HG02852 (cell line): ENCODE measurements at regions not wholly inside any gene's neighbourhood (a gene's known extent, or its start where the extent isn't known, plus 50 kb on each side); places are given as distances from the start of the nearest gene placed in this dataset.
"Not testable (repeated sequence)": the region's sequence is repeated elsewhere in the genome, so short reads cannot be mapped to it uniquely, and the experiment has no call there.

Source experiments
- ATAC-seq: cut with Tn5 transposase; IDR thresholded peaks from one replicate; pipeline ENCODE4 v1.9.1; 2021; ENCODE audit warnings: mild to moderate bottlenecking, moderate library complexity; ENCODE audit not compliant: unreplicated experiment

DNA sequence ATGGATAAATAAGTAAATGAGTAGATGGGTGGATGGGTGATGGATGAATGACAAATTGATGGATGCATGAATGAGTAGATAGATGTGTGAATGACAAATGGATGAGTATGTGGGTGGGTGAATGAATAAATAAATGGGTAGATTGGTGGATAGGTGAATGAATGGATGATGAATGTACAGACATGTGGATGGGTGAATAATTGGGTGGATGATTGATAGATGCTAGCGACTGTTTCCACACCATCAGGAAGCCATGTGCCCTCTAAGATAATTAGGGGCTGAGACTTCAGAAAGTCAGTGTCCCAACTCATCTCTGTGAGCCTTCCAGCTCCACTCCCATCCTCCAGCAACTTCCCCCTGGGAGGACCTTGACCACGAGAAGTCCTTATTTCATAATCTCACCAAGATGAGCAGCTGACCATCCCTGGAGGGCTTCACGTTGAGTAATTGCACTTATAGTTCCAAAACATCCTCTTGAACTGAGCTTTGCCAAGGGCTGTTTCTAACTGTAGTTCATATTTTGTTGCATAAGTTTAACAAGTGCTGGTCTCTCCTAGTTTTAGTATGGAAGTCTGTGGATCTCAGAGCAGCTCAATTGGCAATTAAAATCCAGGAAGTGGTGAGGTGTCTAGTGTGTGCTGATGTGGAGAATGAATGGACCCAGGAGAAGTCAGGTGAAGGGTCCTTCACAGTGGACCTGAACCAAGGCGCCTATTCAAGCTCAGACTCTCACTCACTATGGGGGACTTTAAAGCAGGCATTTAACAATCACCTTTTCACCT is 295.7 kb downstream of the ADGRD1 start:
- ATAC-seq = no peak

DNA sequence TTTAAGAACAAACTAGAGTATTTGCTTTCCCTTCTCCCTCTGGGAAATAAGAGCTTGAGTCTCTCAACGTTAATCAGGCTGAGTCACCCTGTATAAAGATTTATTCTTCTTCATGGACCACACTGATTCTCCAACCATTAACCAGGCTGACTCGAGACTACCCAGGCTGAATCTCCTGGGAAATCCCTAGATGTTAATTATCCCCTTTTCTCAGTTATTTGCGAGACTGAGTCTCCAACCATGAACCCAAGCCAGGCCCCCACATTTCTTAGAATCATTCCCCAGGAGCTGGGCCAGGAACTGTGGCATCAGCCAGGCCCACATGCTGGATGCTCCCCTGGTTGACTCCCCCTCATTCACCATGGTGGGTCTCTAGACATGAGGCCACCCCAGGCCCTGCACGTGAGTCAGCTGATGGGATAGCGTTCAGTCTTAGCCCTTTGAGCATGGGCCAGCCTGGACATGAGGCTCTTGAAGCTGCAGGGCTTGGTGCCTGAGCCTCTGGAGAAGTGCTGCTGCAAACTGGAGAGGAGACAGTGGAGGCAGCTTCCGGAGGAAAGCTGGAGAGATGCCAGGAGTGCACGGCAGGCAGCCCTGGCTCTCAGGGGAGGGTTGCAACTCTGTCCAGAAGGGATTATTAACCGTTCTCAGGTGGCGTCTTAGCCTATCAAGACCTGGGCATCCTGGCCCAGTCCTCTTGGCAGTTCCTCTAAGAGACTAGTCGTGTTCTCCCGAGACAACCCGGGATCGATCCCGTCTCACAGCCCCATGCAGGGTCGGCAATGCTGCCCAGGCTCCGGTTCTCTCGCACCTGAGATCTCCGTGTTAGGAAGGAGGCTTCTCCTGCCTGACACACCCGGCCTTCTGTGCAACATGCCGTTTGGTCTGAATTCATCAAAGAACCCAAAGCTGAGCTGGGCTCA is 296.6 kb downstream of the ADGRD1 start:
- no peak for ATAC-seq

DNA sequence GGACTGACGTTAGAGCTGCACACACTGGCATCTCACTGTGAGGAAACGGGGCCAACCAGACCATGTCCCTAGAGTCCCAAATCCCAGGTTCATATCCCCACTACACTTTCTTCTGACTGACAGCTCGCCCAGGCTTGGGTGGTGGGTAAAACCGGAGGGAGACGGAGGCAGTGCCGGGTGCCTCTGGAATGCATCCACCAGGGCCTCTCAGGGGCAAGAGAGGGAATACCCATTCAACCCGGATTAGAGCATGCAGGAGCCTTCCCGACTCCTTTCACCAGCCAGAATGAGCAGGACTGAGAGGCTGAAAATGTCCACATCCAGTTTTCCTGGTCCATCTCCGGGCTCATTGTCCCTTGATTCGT is 297.2 kb downstream of the ADGRD1 start:
- ATAC-seq = no peak

DNA sequence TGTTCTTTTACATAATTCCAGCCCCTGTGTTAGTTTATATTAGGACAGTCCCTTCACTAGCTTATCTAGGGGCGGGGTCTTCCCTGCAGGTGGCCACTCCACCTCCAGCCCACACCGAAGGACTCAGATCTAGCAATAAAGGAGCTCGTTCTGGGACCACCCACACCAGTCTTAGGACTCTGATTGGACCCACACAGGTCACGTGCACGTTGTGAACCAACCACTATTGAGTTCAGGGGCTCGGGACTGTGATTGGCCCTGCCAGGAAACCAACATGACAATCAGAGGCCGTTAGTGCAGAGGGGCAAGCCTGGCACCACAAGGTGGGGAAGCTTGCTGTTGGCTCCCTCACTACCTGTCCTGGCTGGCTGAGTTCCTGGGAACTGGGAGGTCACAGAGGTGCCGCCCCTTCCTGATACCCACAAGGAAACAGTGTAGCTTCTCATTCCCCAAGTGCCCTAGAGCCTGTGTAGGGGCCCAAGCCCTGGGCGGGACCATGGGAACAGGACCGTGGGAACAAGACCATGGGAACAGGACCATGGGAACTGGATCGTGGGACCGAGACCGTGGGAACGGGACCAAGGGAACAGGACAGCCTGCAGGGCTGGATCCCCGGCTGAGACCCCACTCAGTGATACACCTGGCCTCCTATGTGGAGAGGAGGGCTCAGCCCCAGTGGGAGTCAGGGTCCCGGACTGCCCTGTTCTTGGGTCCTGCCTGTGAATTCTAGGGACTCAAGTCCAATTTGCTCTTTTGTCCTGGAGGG is 297.8 kb downstream of the ADGRD1 start:
- ATAC-seq = no peak

DNA sequence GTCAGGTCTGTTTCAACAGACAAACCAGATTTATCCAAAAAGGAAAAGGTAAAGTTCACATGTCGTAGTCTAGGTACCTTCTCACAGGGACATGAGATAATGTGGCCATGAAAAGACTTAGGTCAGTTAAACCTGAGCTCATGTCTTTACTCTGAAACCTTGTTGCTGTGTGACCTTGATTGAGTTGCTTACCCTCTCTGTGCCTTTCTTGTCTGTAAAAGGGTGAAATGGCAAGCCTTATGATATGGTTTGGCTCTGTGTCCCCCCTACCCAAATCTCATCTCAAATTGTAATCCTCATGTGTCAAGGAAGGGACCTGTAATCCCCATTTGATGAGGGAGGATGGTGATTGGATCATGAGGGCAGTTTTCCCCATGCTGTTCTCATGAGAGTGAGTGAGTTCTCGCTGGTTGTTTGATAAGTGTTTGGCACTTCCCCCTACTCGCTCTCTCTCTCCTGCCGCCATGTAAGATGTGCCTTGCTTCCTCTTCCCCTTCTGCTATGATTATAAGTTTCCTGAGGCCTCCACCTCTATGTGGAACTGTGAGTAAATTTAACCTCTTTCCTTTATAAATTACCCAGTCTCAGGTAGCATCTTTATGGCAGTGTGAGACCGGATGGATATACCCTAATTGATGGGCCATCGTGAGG is 299.8 kb downstream of the ADGRD1 start:
- no peak for ATAC-seq

DNA sequence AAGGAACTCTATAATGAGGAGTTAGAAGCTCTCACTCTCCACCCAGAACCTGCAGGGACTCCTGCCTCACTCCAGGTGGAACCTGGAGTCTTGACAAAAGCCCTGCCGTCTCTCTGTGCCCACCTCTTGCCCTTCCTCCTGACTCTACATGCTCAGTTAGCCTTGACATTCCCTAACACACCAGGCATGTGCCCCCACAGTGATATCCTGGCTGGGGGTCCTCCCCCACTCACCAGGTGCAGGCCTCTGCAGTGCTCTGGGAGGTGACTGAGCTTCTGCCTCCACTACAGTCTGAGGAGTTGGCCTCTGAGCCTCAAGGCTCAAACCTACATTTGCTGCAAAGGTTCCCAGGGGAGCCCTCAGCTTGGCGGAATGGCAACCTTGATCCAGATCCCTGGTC is 300.7 kb downstream of the ADGRD1 start:
- no peak for ATAC-seq

DNA sequence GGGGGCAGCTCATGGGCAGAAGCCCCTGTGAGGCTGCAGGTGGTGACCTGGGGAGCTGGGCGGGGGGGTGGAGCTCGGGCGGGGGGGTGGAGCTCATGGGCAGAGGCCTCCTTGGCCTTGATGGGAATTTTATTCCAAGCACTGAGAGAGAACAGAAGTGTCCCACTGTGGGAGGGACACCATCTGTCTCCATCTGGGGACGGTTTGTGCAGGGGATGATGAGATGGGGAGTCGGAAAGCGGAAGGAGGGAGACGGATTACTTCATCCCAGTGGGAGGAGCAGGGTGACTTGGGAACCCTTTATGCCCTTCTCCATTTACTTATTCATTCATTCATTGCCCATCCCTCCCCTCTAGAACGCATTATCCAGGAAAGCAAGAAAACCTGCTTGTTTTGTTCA is 304.7 kb downstream of the ADGRD1 start:
- no peak for ATAC-seq

DNA sequence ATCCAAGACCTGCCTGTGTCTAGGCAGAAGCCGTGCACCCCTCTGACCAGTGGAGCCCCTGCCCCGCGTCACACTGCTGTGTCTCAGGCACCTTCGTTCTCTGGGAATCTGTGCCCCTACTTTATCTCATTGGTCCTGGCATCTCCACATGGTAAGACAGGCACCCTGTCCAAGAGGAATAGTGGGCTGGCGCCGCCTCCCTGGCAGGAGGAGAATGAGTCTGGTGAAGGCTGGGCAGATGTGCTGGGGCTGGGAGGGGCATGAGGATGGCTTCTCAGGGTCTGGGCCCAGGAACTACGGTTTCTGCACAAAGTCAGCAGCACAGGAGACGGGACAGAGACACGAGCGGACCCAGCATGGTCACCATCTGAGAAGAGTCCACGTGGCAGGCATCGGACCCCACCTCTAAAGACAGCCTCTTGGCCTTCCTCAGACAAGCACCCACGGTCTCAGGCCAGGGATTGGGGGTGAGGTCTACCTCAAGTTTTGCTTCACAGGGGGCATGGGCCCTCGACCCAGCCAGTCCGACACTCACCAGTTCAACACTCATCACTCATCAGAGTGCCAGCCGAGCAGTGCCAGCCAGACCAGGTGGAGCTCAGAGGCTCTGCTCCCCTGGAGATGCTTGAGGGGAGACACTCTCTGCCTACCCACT is 306.7 kb downstream of the ADGRD1 start:
- no peak for ATAC-seq

DNA sequence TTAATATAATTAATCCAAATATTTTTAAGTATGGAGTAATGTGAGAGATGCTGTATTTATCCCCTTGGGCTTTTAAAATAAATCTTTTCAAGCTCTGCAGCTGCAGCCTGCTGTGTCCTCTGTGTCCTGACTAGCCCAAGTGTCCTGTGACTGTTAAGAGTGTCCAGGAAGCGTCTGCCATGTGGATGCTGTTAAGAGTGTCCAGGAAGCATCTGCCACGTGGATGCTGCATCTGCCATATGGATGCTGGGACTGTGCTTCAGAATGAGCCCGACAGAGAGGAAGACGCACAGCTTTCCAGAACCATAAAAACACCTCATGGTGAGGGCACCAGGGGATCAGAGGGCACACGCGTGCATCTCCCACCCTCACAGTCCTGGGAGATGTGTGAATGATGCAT is 307.2 kb downstream of the ADGRD1 start:
- ATAC-seq = no peak

DNA sequence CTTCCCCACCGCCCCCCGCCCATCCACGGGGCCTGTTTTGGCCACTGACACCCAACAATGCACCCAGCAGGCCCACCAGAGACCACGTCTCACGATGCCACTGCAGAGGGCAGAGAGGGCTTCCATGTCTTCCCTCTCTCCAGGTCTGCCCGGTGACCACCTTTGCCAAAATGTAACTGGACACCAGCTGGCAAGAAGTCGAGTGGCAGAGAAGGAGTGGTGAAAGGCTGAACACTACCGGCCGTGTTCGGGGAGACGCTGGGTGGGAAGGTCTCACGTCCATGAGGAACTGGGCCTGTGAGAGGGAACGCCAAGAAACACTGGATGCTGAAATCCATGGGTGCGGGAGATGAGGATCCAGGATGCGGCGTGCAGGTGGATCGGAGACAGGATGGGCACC is 308.2 kb downstream of the ADGRD1 start:
- no peak for ATAC-seq

DNA sequence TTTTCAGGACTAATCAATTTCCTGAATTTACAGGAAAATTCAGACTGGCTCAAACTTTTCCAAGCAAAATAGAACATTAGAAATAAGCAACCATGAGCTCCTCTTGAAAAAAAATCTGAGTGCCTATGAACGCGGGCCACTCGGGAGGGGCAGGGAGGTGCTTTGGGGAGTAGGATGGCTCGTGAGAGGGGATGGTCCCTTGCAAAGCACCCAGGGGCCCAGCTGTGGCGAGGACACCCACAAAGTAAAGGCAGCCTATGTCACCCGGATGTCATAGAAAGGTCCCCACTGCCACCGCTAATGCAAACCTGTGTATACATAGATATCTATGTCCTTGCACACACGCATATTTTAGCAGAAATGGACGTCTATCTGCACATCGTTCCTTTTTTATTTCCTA is 309.9 kb downstream of the ADGRD1 start:
- no peak for ATAC-seq

DNA sequence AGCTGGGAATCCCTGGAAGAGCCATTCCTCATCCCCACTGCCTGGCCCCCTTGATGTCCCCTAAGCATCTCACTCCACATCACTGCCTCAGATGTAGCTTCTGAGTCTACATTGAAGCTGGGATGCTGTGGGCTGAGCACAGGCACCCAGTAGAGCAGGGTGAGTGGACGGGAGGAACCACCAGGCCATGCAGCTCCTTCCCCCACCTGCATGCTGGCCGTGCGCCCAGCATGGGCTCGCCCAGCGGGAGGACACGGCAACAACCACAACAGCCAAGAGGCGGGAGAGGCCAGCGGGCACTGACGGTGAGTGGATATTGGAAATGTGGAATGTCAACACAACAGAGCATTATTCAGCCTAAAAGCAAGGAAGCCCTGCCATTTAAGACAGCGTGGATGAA is 310.9 kb downstream of the ADGRD1 start:
- no peak for ATAC-seq

DNA sequence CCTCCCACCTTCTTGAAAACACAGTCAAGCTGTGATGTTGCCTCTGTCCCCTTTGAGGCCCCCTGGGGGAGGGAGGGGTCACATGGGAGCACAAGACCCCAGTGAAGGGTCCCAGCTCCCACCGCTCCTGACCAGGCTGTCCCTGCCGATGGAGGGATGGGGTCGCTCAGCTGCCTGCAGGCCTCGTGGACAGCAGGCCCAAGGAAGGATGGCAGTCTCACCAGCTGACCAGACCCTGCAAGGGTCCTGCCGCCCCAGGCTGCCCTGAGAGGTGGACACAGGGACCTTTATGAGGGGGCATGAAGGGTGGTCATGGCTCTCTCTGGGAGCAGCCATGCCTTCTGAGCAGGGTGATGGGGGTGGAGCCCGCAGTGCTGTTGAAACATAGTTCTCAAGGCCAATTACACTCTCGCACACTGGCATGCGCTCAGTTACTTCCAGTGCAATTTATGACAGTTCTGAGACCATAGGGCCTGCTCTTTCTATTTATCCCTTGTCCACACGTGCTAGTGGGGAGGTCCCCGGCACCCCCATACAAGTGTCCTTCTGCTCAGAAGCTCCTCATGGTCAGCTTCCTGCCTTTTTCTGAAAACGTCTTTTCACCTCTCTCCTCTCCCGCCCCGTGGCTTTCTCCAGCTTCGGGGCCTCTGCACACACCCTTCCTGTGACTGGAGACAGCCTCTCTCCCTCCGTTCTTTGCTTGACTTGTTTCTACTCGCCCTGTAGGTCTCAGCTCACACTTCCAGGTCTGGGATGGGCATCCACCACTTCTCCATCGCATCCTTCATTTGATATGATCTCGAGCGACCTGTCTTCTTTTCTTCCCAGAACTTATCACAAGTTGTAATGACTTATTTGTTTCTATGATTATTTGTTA is 313.1 kb downstream of the ADGRD1 start:
- no peak for ATAC-seq

DNA sequence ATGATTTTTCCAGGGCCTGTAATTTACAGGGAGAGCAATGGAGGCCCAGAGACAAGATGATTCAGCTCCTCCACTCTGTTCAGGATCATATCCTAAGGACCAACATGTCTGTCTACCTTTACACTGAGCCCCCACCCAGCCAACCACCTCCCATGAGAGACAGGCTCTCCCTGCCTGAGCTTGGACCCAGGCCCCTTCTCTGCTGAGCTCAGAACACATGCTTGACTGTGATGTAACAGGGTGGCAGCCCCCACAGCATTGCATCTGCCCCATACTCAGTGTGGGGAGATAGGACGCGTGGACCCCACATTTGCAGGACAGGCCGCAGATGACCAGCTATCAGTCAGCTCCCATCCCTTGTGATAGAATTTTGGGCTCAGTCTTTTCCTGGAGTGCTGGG is 313.9 kb downstream of the ADGRD1 start:
- ATAC-seq = no peak

DNA sequence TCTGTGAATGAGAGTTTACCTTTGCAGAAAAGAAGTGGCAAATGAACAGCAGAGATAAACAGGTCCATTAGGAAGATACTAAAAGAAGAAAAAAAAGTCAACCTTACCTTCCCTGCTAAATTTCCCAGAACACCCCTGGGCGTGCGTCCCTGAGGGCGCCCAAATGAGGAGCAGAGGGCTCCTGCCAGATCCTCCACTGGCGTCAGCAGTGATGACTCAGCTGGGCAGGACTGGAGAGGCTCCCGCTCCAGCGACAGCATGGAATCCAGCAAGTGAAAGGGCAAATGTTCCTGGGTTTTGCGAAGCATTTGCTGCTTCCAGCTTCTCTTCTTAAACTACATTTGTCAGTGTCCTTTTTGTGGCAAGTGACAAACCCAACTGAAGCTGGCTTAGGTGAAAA is 314.4 kb downstream of the ADGRD1 start:
- ATAC-seq = not testable (repeated sequence)

DNA sequence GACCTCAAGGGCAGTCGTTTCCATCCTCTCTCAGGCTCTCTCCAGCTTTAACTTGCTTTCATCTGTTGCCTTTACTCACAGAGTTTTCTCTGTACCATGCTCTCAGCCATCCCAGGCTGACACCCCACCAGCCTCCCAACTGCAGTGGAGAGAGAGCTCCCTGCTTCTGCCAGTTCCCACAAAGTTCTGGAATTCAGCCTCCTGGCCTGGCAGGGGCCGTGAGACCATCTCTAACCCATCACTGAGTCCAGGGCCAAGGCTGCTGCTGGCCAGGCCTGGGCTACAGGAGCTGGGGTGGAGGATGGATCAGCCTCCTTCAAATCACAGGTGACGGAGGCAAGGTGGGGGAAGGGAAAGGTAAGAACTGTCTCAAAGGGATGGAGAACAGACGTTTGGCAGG is 314.9 kb downstream of the ADGRD1 start:
- not testable (repeated sequence) for ATAC-seq

DNA sequence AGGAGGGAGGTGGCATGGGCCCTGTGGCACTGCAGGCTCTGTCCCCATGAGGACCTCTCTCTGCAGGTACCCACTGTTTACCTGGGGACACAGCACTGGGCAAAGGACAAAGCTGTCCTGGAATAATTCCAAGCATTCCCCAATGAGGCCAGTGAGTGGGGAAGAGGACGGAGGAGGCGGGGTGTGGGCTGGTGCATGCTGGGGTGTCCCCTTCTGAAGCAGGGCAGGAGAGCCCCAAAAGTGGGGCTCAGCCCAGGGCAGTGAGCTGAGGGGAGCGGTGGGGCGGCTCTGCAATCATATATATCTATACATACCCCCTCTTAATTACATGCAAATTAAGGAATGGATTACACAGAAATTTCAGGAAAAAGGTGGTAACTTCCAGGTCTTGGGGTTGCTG is 315.8 kb downstream of the ADGRD1 start:
- no peak for ATAC-seq

DNA sequence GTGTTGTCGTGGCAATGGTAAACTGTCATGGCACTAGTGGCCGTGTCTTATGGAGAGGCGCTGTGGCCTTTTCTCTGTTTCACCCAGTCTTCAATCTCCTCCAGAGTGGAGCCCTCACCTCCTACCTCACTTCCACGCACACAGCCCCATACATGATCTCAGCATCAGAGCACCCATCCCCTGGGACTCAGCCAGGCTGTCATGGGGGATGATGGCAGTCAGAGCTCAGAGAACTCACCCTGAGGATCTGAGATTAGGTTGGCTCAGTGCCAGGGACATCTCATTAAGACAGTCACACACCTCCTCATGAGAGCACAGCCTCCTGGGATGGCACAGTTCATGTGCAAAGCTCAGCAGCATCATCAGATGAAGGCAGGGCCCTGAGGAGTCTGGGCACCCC is 316.3 kb downstream of the ADGRD1 start:
- ATAC-seq = not testable (repeated sequence)

DNA sequence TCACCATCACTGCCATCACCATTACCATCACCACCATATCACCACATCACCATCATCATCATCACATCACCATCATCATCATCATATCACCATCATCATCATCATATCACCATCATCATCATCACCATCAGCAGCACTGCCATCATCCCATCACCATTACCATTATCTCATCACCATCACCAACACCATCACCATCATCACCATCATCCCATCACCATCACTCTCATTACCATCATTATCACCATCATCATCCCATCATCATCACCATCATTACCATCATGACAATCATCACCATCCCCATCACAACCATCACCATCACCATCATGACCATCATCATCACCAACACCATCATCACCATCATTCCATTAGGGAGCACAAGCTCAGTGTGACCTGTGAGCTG is 318.0 kb downstream of the ADGRD1 start:
- no peak for ATAC-seq
